Transverse colon (tissue), 4 donors: ENCODE measurements at regions not wholly inside any gene's neighbourhood (a gene's known extent, or its start where the extent isn't known, plus 50 kb on each side); places are given as distances from the start of the nearest gene placed in this dataset.

ENCODE experiments used
- CTCF ChIP-seq, 5 experiments: fragments of 200-600 bp in 3 of 5; fragments of 450-650 bp in 2 of 5; sonication (generic) in 3 of 5; IDR thresholded peaks; 1 replicate in 2 of 5; 2 replicates in 3 of 5; pipeline ENCODE4 v1.5.1; 2016 to 2017; ENCODE audit warnings: antibody characterized with exemption in 5 of 5, inconsistent platforms in 3 of 5, mild to moderate bottlenecking in 2 of 5, moderate library complexity in 1 of 5
- EP300 ChIP-seq: sonication (generic); formaldehyde crosslinking; IDR thresholded peaks from one replicate; pipeline ENCODE4 v1.6.1; 2017; ENCODE audit warnings: antibody characterized with exemption, low read depth
- POLR2A ChIP-seq: fragments of 450-650 bp; IDR thresholded peaks from one replicate; pipeline ENCODE4 v1.6.1; 2016; ENCODE audit warnings: antibody characterized with exemption, mild to moderate bottlenecking, moderate library complexity
- POLR2AphosphoS5 ChIP-seq, 3 donors: sonication (generic); formaldehyde crosslinking; IDR thresholded peaks; one replicate each; pipeline ENCODE4 v1.6.1; 2016; ENCODE audit warnings: antibody characterized with exemption in 3 of 3

DNA sequence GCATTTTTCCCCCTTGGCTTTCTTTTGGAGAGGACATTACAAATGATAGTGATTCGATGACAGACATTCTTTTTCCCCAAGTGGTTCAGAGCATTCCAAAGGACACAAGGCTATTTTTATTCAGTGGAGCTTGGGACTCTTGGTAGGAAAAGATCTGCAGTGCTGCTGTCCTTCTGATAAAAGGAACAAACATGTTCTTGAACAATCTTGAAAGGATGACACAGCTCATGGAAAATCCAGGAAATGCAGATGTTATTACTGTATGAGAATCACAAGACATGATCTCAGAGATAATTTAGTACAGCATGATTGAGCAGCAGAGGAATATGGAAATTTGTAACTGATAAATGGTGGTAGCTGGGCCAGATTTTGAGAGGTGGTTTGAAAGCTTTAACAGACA, 96.2 kb upstream of the RFC3 start:
- TF ChIP-seq POLR2A: no peak
- no peak for TF ChIP-seq CTCF (IDR thresholded peaks at IDR 0.05)
- no peak for TF ChIP-seq POLR2AphosphoS5 (IDR thresholded peaks at IDR 0.05)
- TF ChIP-seq EP300: no peak
